PC-9 (cell line): ENCODE measurements at regions not wholly inside any gene's neighbourhood (a gene's known extent, or its start where the extent isn't known, plus 50 kb on each side); places are given as distances from the start of the nearest gene placed in this dataset.

Source experiments
- EZH2 ChIP-seq: fragments of 200-600 bp; sonication (generic); IDR thresholded peaks from 2 replicates; pipeline ENCODE4 v1.8.0; 2017; ENCODE audit warnings: antibody characterized with exemption, low read depth
- TF ChIP-seq, protein P1 (sequence below): fragments of 200-600 bp; sonication (generic); conservative IDR thresholded peaks from 2 replicates; pipeline ENCODE4 v1.6.1; 2017; ENCODE audit warnings: mixed run types, antibody characterized with exemption, mild to moderate bottlenecking, moderate library complexity

DNA sequence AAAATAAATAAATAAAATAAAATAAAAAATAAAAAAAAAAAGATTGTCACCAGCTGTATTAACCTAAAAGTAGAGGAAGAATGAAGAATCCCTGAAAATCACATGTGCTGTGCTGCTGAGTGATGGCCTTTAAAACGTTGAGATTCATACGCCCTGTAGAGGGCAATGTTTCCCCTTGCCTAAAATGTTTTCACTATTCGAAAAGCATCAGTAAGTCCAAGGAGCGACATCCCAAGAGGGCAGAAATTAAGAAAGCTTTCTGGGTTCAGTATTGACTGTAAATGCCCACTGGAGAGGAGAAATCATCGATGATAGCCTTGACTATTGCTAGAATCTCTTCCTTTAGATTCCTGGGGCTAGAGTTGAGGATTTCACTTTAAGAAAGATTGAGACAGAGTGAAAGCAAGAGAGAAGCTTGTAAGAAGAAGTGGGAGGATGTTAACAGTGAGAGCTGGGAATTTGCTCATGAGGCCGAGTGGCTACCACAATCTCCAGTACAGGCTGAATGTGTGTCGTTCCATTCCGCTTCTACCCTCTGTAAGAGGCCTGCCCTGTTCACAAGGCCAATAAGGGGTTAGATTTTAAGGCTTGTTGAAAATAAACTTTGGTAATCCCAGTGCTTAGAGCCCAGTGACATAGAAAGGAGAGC is 170.8 kb upstream of the FAM20A start:
- TF ChIP-seq, protein P1, sequence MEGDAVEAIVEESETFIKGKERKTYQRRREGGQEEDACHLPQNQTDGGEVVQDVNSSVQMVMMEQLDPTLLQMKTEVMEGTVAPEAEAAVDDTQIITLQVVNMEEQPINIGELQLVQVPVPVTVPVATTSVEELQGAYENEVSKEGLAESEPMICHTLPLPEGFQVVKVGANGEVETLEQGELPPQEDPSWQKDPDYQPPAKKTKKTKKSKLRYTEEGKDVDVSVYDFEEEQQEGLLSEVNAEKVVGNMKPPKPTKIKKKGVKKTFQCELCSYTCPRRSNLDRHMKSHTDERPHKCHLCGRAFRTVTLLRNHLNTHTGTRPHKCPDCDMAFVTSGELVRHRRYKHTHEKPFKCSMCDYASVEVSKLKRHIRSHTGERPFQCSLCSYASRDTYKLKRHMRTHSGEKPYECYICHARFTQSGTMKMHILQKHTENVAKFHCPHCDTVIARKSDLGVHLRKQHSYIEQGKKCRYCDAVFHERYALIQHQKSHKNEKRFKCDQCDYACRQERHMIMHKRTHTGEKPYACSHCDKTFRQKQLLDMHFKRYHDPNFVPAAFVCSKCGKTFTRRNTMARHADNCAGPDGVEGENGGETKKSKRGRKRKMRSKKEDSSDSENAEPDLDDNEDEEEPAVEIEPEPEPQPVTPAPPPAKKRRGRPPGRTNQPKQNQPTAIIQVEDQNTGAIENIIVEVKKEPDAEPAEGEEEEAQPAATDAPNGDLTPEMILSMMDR: peak; percentile 72
- no peak for TF ChIP-seq EZH2
